Naive B cell (primary cell): ENCODE measurements at regions not wholly inside any gene's neighbourhood (a gene's known extent, or its start where the extent isn't known, plus 50 kb on each side); places are given as distances from the start of the nearest gene placed in this dataset.

ENCODE experiments used
- ATAC-seq, 2 donors: fragments of 150-1000 bp; cut with Tn5 transposase; 2 replicates each; pipeline ENCODE4 v1.10.0; 2021; ENCODE audit warnings: low read depth in 2 of 2, mild to moderate bottlenecking in 2 of 2, moderate library complexity in 2 of 2
- DNase-seq: peaks from one replicate; pipeline ENCODE4 v3.0.0; 2022
- H3K27ac Mint-ChIP-seq, 6 donors: one replicate each; pipeline ENCODE4 v1.8.0; 2020 to 2022; ENCODE audit warnings: mild to moderate bottlenecking in 6 of 6, mixed read lengths in 6 of 6, moderate library complexity in 5 of 6, inconsistent platforms in 2 of 6
- H3K27me3 Mint-ChIP-seq, 3 donors: one replicate each; pipeline ENCODE4 v1.8.0; 2021 to 2022; ENCODE audit warnings: mixed read lengths in 3 of 3, mild to moderate bottlenecking in 1 of 3
- H3K36me3 Mint-ChIP-seq, 2 donors: one replicate each; pipeline ENCODE4 v1.8.0; 2020 to 2022; ENCODE audit warnings: mixed read lengths in 2 of 2, inconsistent platforms in 1 of 2, mild to moderate bottlenecking in 1 of 2
- H3K4me1 Mint-ChIP-seq, 3 donors: one replicate each; pipeline ENCODE4 v1.8.0; 2020 to 2022; ENCODE audit warnings: mixed read lengths in 3 of 3, inconsistent platforms in 1 of 3, mild to moderate bottlenecking in 1 of 3, moderate library complexity in 1 of 3
- H3K4me3 Mint-ChIP-seq, 8 donors: one replicate each; pipeline ENCODE4 v1.8.0; 2020 to 2022; ENCODE audit warnings: mild to moderate bottlenecking in 8 of 8, mixed read lengths in 8 of 8, moderate library complexity in 8 of 8, inconsistent platforms in 2 of 8
- H3K9me3 Mint-ChIP-seq, 7 donors: one replicate each; pipeline ENCODE4 v1.8.0; 2020 to 2022; ENCODE audit warnings: mixed read lengths in 7 of 7, mild to moderate bottlenecking in 5 of 7, inconsistent platforms in 2 of 7, moderate library complexity in 1 of 7

- no peak for DNase-seq
- Mint-ChIP-seq H3K27me3 (no peaks in the 10 kb centered on the region), H3K36me3 (no peaks in the 10 kb centered on the region), H3K4me3 (no peak overlapping the region), H3K9me3 (no peaks in the 10 kb centered on the region), H3K4me1 (peaks cover 27 to 34% (median 29%) of the 10 kb centered on the region in 3 donors), H3K27ac (no peak overlapping the region)
- ATAC-seq: no peak
Observed at GRCh38 chr1:23639460-23640095, 52.0 kb upstream of the RPL11 start.

DNA sequence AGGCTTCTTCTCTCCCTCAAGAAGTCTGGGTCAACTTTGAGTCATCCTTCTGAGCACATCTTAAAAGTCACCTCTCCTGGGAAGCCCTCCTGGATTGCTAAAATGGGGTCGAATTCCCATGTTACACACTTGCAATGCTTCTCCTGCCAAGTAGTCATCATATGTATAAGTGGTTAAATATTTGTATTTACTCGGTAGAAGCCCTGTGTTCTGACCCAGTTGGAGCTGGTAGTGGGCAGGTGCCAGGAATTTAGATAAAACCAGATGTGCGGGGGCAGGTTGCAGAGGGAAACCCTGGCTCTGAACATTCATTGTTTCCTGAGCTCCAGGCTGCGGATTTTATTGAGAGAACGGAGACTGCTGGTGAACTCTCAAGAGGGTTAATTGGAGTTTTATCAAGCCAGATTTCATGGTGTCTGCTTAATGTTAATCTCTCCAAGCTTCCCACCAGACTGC, 52.8 kb upstream of the RPL11 start:
- no peaks in the 10 kb centered on the region for H3K36me3 Mint-ChIP-seq
- DNase-seq (no peak), ATAC-seq (no peak)
- no peaks in the 10 kb centered on the region for H3K27me3 Mint-ChIP-seq
- H3K9me3 Mint-ChIP-seq: no peaks in the 10 kb centered on the region
- no peak overlapping the region for H3K4me3 Mint-ChIP-seq
- peak overlapping the region in 1 of 6 donors; percentile 36 for H3K27ac Mint-ChIP-seq
- H3K4me1 Mint-ChIP-seq: peaks cover 33 to 40% (median 35%) of the 10 kb centered on the region in 3 donors

DNA sequence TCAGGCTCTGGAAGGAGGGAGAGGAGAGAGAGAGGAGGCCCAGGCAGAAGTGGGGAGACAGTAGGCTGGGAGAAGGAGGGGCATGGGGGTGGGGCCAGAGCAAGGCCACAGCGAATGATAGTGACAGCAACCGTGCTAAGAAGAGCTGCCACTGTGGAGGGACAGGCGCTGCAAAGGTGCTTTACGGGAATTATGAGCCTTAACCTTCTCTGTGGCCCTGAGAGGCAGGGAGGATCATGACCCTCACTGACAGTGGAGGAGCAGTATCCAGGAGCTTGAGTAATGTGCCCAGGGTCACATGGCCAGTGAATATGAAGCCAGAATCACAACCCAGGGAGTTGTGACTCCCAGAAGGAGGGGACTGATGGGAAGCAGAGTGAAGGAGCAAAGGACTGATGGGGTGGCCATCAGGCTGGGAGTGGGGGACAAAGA, 53.4 kb upstream of the RPL11 start:
- Mint-ChIP-seq H3K27me3 (no peaks in the 10 kb centered on the region), H3K27ac (peak overlapping the region in 1 of 6 donors; percentile 81), H3K4me1 (peaks cover 34 to 41% (median 39%) of the 10 kb centered on the region in 3 donors), H3K4me3 (no peak overlapping the region), H3K9me3 (no peaks in the 10 kb centered on the region), H3K36me3 (no peaks in the 10 kb centered on the region)
- DNase-seq (no peak), ATAC-seq (no peak)

- no peak for ATAC-seq
- peak overlapping the region in 4 of 8 donors; percentile 51 to 89 (median 67) for H3K4me3 Mint-ChIP-seq
- H3K27ac Mint-ChIP-seq: peak overlapping the region in 3 of 6 donors; percentile 62 to 89 (median 81)
- no peaks in the 10 kb centered on the region for H3K36me3 Mint-ChIP-seq
- peaks cover 43 to 59% (median 49%) of the 10 kb centered on the region in 3 donors for H3K4me1 Mint-ChIP-seq
- DNase-seq: no peak
- H3K27me3 Mint-ChIP-seq: no peaks in the 10 kb centered on the region
- no peaks in the 10 kb centered on the region for H3K9me3 Mint-ChIP-seq
Observed at GRCh38 chr1:23636009-23636408, 55.6 kb upstream of the RPL11 start.

DNA sequence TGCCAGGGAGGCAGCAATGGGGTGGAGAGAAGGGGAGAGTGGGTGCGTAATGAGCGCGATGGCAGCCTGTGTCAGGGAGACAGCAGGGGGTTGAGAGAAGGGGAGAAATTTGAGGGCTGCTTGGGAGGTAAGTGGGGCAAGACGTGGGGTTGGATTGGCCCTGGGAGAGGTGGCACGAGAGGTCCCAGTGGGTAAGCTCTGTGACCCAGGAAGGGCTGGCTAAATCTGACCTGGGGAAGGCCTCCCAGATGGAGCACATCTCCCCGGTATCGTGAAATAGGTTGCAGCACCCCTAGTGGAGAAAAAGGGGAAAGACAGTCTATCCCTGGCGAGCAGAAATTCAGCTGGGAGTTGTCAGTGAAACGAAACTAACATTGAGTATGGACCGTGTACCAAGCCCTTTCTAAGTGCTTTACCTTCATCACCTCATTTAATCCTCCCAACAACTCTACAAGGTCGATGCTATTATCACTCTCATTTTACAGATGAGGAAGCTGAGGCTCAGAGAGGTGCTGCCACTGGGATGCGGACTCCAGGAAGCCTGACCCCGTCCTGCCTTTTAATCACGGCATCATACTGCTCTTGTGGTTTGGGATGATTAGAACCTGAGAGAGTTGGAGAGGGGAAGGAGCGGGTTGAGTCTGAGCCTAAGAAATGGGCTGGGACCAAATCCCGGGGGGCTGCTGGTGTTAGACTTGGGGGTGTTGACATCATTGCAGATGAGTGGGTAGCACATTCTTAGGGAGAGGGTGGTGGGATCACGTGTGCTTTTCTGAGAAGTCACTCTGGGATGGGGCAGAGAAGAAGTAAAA, 56.6 kb upstream of the RPL11 start:
- H3K9me3 Mint-ChIP-seq: no peaks in the 10 kb centered on the region
- peak overlapping the region; percentile 78 to 96 (median 92) for H3K27ac Mint-ChIP-seq
- no peaks in the 10 kb centered on the region for H3K36me3 Mint-ChIP-seq
- H3K4me1 Mint-ChIP-seq: peaks cover 47 to 68% (median 58%) of the 10 kb centered on the region in 3 donors
- H3K4me3 Mint-ChIP-seq: peak overlapping the region; percentile 49 to 89 (median 80)
- ATAC-seq: peak; percentile 67 to 74
- peak; percentile 70 for DNase-seq
- H3K27me3 Mint-ChIP-seq: no peaks in the 10 kb centered on the region

GRCh38 chr1:23634518-23634839, 57.1 kb upstream of the RPL11 start:
- ATAC-seq (no peak), DNase-seq (no peak)
- H3K4me3 Mint-ChIP-seq: peak overlapping the region in 6 of 8 donors; percentile 9 to 89 (median 79)
- peaks cover 51 to 74% (median 63%) of the 10 kb centered on the region in 3 donors for H3K4me1 Mint-ChIP-seq
- no peaks in the 10 kb centered on the region for H3K27me3 Mint-ChIP-seq
- peak overlapping the region; percentile 78 to 96 (median 92) for H3K27ac Mint-ChIP-seq
- H3K9me3 Mint-ChIP-seq: no peaks in the 10 kb centered on the region
- H3K36me3 Mint-ChIP-seq: no peaks in the 10 kb centered on the region

DNA sequence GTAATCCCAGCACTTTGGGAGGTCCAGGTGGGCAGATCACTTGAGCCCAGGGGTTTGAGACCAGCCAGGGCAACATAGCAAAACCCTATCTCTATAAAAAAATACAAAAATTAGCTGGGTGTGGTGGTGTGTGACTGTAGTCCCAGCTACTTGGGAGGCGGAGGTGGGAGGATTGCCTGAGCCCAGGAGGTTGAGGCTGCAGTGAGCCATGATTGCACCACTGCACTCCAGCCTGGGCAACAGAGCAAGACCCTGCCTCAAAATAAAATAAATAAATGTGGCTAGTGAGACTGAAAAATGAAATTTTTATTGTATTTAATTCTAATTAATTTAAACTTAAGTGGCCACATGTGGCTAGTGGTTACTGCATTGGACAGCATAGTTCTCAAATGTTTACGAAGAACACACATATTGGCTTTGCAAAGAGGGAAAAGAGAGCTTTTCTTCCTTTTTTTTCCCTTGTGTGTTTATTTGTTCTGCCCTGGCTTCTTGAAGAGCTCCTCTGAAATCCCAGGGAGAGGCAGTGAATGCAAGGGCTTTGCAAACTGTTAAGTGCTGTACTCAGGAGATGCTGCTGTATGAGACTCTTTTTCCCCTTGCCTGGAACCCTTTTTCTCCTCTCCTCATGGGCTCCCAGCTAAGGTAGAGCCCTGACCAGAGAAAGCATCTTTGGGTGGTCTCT, 59.0 kb upstream of the RPL11 start:
- Mint-ChIP-seq H3K4me1 (peaks cover 59 to 91% (median 67%) of the 10 kb centered on the region in 3 donors), H3K27me3 (no peaks in the 10 kb centered on the region), H3K4me3 (peak overlapping the region in 2 of 8 donors; percentile 29 to 72), H3K9me3 (no peaks in the 10 kb centered on the region), H3K36me3 (no peaks in the 10 kb centered on the region), H3K27ac (peak overlapping the region in 5 of 6 donors; percentile 66 to 88 (median 81))
- no peak for DNase-seq
- ATAC-seq: no peak

GRCh38 chr1:23629708-23630290, 61.8 kb upstream of the RPL11 start:
- DNase-seq: no peak
- Mint-ChIP-seq H3K36me3 (peaks cover 0 to 9% of the 10 kb centered on the region in 2 donors), H3K4me3 (peak overlapping the region in 3 of 8 donors; percentile 37 to 57 (median 39)), H3K27me3 (no peaks in the 10 kb centered on the region), H3K4me1 (peaks cover 61 to 92% (median 72%) of the 10 kb centered on the region in 3 donors), H3K27ac (peak overlapping the region in 4 of 6 donors; percentile 22 to 94 (median 62)), H3K9me3 (peaks cover 0 to 7% (median 0%) of the 10 kb centered on the region in 7 donors)
- no peak for ATAC-seq

GRCh38 chr1:23628951-23629387, 62.6 kb upstream of the RPL11 start:
- peak overlapping the region; percentile 87 to 99 (median 96) for H3K27ac Mint-ChIP-seq
- peaks cover 0 to 17% of the 10 kb centered on the region in 2 donors for H3K36me3 Mint-ChIP-seq
- ATAC-seq (peak; percentile 60 to 65), DNase-seq (peak; percentile 57)
- H3K9me3 Mint-ChIP-seq: peaks cover 0 to 11% (median 0%) of the 10 kb centered on the region in 7 donors
- no peaks in the 10 kb centered on the region for H3K27me3 Mint-ChIP-seq
- peak overlapping the region; percentile 57 to 93 (median 84) for H3K4me3 Mint-ChIP-seq
- peaks cover 60 to 92% (median 72%) of the 10 kb centered on the region in 3 donors for H3K4me1 Mint-ChIP-seq

- peaks cover 0 to 11% (median 0%) of the 10 kb centered on the region in 7 donors for H3K9me3 Mint-ChIP-seq
- H3K4me1 Mint-ChIP-seq: peaks cover 65 to 97% (median 80%) of the 10 kb centered on the region in 3 donors
- H3K4me3 Mint-ChIP-seq: peak overlapping the region; percentile 66 to 93 (median 84)
- peak overlapping the region; percentile 86 to 97 (median 95) for H3K27ac Mint-ChIP-seq
- peak; percentile 61 to 65 for ATAC-seq
- H3K36me3 Mint-ChIP-seq: peaks cover 0 to 18% of the 10 kb centered on the region in 2 donors
- no peaks in the 10 kb centered on the region for H3K27me3 Mint-ChIP-seq
- peak; percentile 53 for DNase-seq
Observed at GRCh38 chr1:23627069-23627735, 64.4 kb upstream of the RPL11 start.

GRCh38 chr1:23625929-23626535, 65.6 kb upstream of the RPL11 start:
- Mint-ChIP-seq H3K27me3 (no peaks in the 10 kb centered on the region), H3K4me3 (peak overlapping the region; percentile 66 to 93 (median 86)), H3K4me1 (peaks cover 70 to 98% (median 88%) of the 10 kb centered on the region in 3 donors), H3K9me3 (peaks cover 0 to 11% (median 0%) of the 10 kb centered on the region in 7 donors), H3K27ac (peak overlapping the region; percentile 75 to 95 (median 90)), H3K36me3 (peaks cover 0 to 18% of the 10 kb centered on the region in 2 donors)
- ATAC-seq (no peak), DNase-seq (no peak)

- H3K36me3 Mint-ChIP-seq: peaks cover 0 to 18% of the 10 kb centered on the region in 2 donors
- DNase-seq (peak; percentile 45), ATAC-seq (peak; percentile 34 to 35)
- H3K9me3 Mint-ChIP-seq: peaks cover 0 to 11% (median 0%) of the 10 kb centered on the region in 7 donors
- peaks cover 73 to 98% (median 88%) of the 10 kb centered on the region in 3 donors for H3K4me1 Mint-ChIP-seq
- H3K27ac Mint-ChIP-seq: peak overlapping the region; percentile 54 to 95 (median 90)
- no peaks in the 10 kb centered on the region for H3K27me3 Mint-ChIP-seq
- H3K4me3 Mint-ChIP-seq: peak overlapping the region; percentile 25 to 93 (median 86)
Observed at GRCh38 chr1:23625459-23625858, 66.1 kb upstream of the RPL11 start.
